ENCODE measurements at regions not wholly inside any gene's neighbourhood (a gene's known extent, or its start where the extent isn't known, plus 50 kb on each side); places are given as distances from the start of the nearest gene placed in this dataset.

DNA sequence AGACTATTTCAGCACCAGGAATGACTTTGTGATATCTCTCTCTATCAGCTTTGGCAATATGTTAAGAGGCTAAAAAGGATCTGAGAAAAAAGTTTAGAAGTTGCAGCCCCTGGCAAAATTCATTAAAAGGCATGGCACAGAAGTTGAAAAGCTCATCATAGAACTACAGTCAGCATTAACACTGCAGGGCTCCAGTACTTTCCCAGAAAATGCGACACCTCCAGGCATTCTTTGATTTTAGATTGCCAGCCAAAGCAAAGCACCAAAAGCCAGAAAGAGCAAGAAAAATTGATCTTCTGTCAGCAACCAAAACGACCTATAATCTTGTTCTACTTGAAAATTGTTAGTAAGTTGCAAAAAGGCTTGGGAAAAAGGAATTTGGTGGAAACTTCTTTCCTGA is 713.5 kb downstream of the FSCB start:
- TF ChIP-seq, protein P1, sequence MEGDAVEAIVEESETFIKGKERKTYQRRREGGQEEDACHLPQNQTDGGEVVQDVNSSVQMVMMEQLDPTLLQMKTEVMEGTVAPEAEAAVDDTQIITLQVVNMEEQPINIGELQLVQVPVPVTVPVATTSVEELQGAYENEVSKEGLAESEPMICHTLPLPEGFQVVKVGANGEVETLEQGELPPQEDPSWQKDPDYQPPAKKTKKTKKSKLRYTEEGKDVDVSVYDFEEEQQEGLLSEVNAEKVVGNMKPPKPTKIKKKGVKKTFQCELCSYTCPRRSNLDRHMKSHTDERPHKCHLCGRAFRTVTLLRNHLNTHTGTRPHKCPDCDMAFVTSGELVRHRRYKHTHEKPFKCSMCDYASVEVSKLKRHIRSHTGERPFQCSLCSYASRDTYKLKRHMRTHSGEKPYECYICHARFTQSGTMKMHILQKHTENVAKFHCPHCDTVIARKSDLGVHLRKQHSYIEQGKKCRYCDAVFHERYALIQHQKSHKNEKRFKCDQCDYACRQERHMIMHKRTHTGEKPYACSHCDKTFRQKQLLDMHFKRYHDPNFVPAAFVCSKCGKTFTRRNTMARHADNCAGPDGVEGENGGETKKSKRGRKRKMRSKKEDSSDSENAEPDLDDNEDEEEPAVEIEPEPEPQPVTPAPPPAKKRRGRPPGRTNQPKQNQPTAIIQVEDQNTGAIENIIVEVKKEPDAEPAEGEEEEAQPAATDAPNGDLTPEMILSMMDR (IDR thresholded peaks at IDR 0.05; ENCODE audit: low read depth, low read length) = no peak
- no peak for TF ChIP-seq POLR2A (IDR thresholded peaks at IDR 0.05; ENCODE audit: extremely low read depth, insufficient read length)
- TF ChIP-seq, protein P2, sequence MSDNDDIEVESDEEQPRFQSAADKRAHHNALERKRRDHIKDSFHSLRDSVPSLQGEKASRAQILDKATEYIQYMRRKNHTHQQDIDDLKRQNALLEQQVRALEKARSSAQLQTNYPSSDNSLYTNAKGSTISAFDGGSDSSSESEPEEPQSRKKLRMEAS (IDR thresholded peaks at IDR 0.05; ENCODE audit: low read depth, low read length) = no peak

All from NB4 (cell line).